Tibial artery (tissue), 4 donors: ENCODE measurements at regions not wholly inside any gene's neighbourhood (a gene's known extent, or its start where the extent isn't known, plus 50 kb on each side); places are given as distances from the start of the nearest gene placed in this dataset.

Experiments
- DNase-seq, 2 donors: peaks; one replicate each; pipeline ENCODE4 v3.0.0-alpha.2; 2019
- H3K27ac ChIP-seq, 2 donors: fragments of 200-600 bp; sonication (generic) in 1 of 2; 1 replicate in 1 of 2; 2 replicates in 1 of 2; pipeline ENCODE4 v1.5.1; 2018 to 2019; ENCODE audit warnings: mild to moderate bottlenecking in 1 of 2
- H3K27me3 ChIP-seq, 2 donors: fragments of 200-600 bp; sonication (generic) in 1 of 2; one replicate each; pipeline versions ENCODE4 v1.5.1 to v1.6.0; 2016 to 2019
- H3K36me3 ChIP-seq, 3 donors: fragments of 200-600 bp; sonication (generic) in 2 of 3; one replicate each; pipeline ENCODE4 v1.5.1; 2016 to 2019; ENCODE audit warnings: mild to moderate bottlenecking in 2 of 3
- H3K4me1 ChIP-seq, 4 donors: fragments of 200-600 bp; sonication (generic) in 2 of 4; 1 replicate in 3 of 4; 2 replicates in 1 of 4; pipeline ENCODE4 v1.5.1; 2016 to 2019
- H3K4me3 ChIP-seq, 2 donors: fragments of 200-600 bp; sonication (generic) in 1 of 2; 1 replicate in 1 of 2; 2 replicates in 1 of 2; pipeline ENCODE4 v1.5.1; 2018 to 2019; ENCODE audit warnings: mild to moderate bottlenecking in 2 of 2
- H3K9me3 ChIP-seq, 3 donors: fragments of 200-600 bp; sonication (generic) in 1 of 3; one replicate each; pipeline ENCODE4 v1.5.1; 2016 to 2019
- CTCF ChIP-seq, 2 experiments: fragments of 200-600 bp in 1 of 2; fragments of 450-650 bp in 1 of 2; IDR thresholded peaks; one replicate each; pipeline ENCODE4 v1.5.1; 2017 to 2019; ENCODE audit warnings: antibody characterized with exemption in 2 of 2, mild to moderate bottlenecking in 1 of 2, moderate library complexity in 1 of 2
- intact Hi-C: fragments of 100-400 bp; cut with DNase I; formaldehyde crosslinking; loops from one replicate; pipeline ENCODE4 v1.15.0; 2023; ENCODE audit warnings: low total_unique reads

DNA sequence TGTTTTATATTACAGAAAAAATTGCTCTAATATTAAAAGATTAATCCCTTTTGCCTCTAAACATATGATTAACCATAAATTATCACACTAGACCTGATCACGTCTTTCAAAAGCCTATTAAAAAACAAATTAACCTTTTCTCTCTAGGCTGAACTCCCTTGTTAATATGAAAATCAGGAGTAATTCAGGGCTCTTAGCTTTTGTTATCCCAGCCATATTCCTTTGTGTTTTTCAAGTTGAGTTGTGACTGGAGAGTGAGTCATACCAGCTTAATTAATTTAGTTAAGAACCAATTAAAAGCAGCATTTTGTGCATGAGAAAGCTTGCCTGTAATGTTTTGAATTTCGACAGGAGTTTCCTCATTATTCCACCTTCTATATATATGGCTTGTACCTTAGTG, 385.8 kb downstream of the VGLL3 start:
- Histone ChIP-seq H3K36me3 (no peaks in the 10 kb centered on the region), H3K9me3 (no peaks in the 10 kb centered on the region), H3K27ac (no peak overlapping the region), H3K27me3 (no peaks in the 10 kb centered on the region), H3K4me1 (no peaks in the 10 kb centered on the region), H3K4me3 (no peak overlapping the region)
- no peak for DNase-seq
- TF ChIP-seq CTCF (IDR thresholded peaks at IDR 0.05): no peak
- intact Hi-C loops: no loop called here

DNA sequence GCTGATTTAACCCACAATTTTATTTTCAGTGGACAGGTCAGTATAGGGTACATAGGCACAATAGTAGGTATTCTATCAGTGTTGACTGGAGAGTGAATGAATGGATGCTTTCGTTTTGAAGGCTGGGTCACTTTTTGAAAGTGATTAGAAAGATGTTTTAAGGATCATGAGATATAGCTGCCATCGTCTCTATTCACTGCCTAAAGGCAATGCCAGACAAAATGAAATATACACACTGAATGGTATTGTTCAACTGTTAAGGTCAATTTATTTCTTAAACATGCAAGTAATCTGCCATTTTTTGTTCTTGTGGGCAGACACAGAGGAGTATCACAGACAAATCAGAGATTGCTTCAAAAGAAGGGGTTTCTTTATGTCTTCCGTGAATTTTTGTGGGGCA, 395.3 kb downstream of the VGLL3 start:
- Histone ChIP-seq H3K27me3 (no peaks in the 10 kb centered on the region), H3K27ac (no peak overlapping the region), H3K9me3 (no peaks in the 10 kb centered on the region), H3K4me3 (no peak overlapping the region), H3K36me3 (no peaks in the 10 kb centered on the region), H3K4me1 (no peaks in the 10 kb centered on the region)
- TF ChIP-seq CTCF (IDR thresholded peaks at IDR 0.05): no peak
- no peak for DNase-seq
- intact Hi-C loops: no loop called here

- Histone ChIP-seq H3K27ac (no peak overlapping the region), H3K4me3 (no peak overlapping the region), H3K9me3 (no peaks in the 10 kb centered on the region), H3K4me1 (no peaks in the 10 kb centered on the region), H3K27me3 (no peaks in the 10 kb centered on the region), H3K36me3 (no peaks in the 10 kb centered on the region)
- no peak for DNase-seq
- intact Hi-C loops: no loop called here
- no peak for TF ChIP-seq CTCF (IDR thresholded peaks at IDR 0.05)
These were observed 396.1 kb downstream of the VGLL3 start for GRCh38 chr3:86594838-86595237.

DNA sequence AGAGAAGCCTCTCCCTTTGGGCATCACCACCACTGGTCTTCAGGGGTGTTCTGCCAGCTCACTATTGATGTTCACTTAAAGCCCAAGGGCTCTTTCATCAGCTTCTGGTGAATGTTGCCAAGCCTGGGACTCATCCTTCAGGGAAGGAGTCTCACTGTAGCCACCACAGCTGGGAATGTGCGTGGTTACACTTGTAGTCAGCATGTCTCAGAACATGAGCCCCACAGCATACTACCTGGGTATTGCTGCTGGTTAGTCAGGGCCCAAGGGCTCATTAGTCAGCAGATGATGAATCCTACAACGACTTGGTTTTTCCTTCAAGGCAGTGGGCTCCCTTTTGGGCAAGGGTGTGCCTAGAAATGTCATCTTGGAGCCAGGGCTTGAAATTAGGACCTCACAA, 412.9 kb downstream of the VGLL3 start:
- TF ChIP-seq CTCF (IDR thresholded peaks at IDR 0.05): no peak
- Histone ChIP-seq H3K27me3 (no peaks in the 10 kb centered on the region), H3K4me3 (no peak overlapping the region), H3K36me3 (no peaks in the 10 kb centered on the region), H3K27ac (no peak overlapping the region), H3K4me1 (no peaks in the 10 kb centered on the region), H3K9me3 (no peaks in the 10 kb centered on the region)
- no peak for DNase-seq
- intact Hi-C loops: no loop called here

DNA sequence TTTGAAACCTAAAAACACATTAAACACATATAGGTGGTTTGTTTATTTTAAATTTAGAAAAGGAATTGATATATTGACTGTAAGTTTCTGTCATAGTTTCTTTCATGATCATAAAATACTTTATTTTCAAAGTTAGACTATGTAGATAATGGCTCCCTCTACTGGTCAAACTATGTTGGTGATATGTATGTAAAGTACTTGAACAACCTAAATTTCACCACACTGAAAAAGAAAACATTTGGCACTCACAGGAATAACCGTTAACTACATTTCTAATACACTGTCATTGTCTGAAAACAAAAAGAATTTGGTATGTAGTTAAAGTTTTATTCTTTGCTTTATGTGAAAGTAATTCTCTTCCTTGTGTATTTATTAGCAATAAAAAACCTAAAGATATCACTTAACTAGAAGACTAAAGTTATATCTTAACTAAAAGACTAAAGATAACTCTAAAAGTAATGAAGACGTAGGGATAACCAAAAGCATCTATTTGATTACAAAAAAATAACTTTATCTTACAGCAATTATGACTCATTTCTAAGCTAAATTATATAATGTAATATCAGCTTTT, 427.5 kb downstream of the VGLL3 start:
- TF ChIP-seq CTCF (IDR thresholded peaks at IDR 0.05): peak in 1 of 2 experiments; percentile 31
- no peaks in the 10 kb centered on the region for H3K27me3 ChIP-seq
- H3K4me3 ChIP-seq: no peak overlapping the region
- no peaks in the 10 kb centered on the region for H3K36me3 ChIP-seq
- no peaks in the 10 kb centered on the region for H3K9me3 ChIP-seq
- no peaks in the 10 kb centered on the region for H3K4me1 ChIP-seq
- intact Hi-C loops: no loop called here
- DNase-seq: no peak
- H3K27ac ChIP-seq: no peak overlapping the region

DNA sequence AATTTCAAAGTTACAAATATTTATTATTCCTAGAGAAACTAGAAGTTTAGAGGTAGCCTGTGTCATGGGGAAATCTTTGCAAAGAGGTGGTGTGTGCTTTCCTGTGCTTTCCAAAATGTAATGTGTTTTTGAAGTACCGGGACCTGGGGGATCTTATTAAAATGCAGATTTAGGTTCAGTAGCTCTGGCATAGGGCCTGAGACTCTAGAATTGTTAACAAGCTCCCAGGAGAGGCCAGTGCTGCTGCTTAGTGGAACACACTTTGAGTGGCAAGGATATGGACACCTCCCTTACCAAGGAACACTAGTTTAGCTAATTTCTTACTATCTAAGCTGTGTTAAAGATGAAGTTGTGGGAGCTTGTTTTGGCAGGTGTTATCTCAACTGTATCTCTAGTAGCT, 428.9 kb downstream of the VGLL3 start:
- no peaks in the 10 kb centered on the region for H3K36me3 ChIP-seq
- DNase-seq: no peak
- TF ChIP-seq CTCF (IDR thresholded peaks at IDR 0.05): no peak
- no peak overlapping the region for H3K4me3 ChIP-seq
- H3K27ac ChIP-seq: no peak overlapping the region
- H3K4me1 ChIP-seq: no peaks in the 10 kb centered on the region
- no peaks in the 10 kb centered on the region for H3K9me3 ChIP-seq
- intact Hi-C loops: no loop called here
- no peaks in the 10 kb centered on the region for H3K27me3 ChIP-seq
